ACC112 (cell line): ENCODE measurements at regions not wholly inside any gene's neighbourhood (a gene's known extent, or its start where the extent isn't known, plus 50 kb on each side); places are given as distances from the start of the nearest gene placed in this dataset.
"Not testable (repeated sequence)": the region's sequence is repeated elsewhere in the genome, so short reads cannot be mapped to it uniquely, and the experiment has no call there.

Experiments
- H2AFZ ChIP-seq: fragments of 200-600 bp; sonication (generic); one replicate; pipeline ENCODE4 v1.6.0; 2017; ENCODE audit warnings: antibody characterized with exemption, low read length; ENCODE audit not compliant: unreplicated experiment
- H3K27ac ChIP-seq: fragments of 200-600 bp; sonication (generic); 2 replicates; pipeline ENCODE4 v1.5.1; 2014; ENCODE audit warnings: low read depth, mild to moderate bottlenecking, antibody characterized with exemption, low read length, moderate library complexity
- H3K27me3 ChIP-seq: fragments of 200-600 bp; sonication (generic); 2 replicates; pipeline ENCODE4 v1.6.1; 2014; ENCODE audit warnings: mild to moderate bottlenecking, antibody characterized with exemption, low read length, moderate library complexity, mixed read lengths; ENCODE audit not compliant: insufficient read depth
- H3K36me3 ChIP-seq: fragments of 200-600 bp; sonication (generic); 2 replicates; pipeline ENCODE4 v1.6.1; 2016; ENCODE audit warnings: mild to moderate bottlenecking, antibody characterized with exemption, low read length, moderate library complexity, mixed read lengths; ENCODE audit not compliant: insufficient read depth
- H3K4me1 ChIP-seq: fragments of 200-600 bp; sonication (generic); one replicate; pipeline ENCODE4 v1.6.1; 2016; ENCODE audit warnings: low read length, mixed read lengths; ENCODE audit not compliant: insufficient read depth, unreplicated experiment, control insufficient read depth
- H3K4me3 ChIP-seq: fragments of 200-600 bp; sonication (generic); 2 replicates; pipeline ENCODE4 v1.5.1; 2014; ENCODE audit warnings: mild to moderate bottlenecking, low read depth, low read length
- H3K79me2 ChIP-seq: fragments of 200-600 bp; sonication (generic); one replicate; pipeline ENCODE4 v1.6.0; 2016; ENCODE audit warnings: low read length; ENCODE audit not compliant: control insufficient read depth, unreplicated experiment, insufficient read depth

DNA sequence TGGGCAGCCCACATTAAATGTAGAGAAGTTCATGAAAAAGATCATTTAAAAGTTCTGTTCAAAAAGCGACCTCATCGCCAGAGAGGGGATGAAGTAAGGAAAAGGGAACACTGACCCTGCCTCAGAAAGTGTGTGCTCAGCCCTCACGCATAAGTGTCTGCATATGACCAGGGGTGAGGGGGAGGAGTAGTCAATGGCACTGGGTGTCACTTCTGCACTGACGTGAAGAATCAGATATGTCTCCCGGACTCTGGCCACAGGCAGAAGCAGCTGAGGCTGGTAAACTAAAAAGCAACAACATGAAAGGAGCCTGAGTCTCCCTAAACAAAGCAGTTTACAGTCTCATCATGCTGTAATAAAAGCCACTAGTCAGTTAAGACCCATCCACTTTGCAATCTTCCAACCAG is 168.5 kb downstream of the AVL9 start:
- H3K4me3 ChIP-seq, H3K79me2 ChIP-seq, H2AFZ ChIP-seq, H3K36me3 ChIP-seq, H3K4me1 ChIP-seq, H3K27me3 ChIP-seq, H3K27ac ChIP-seq: not testable (repeated sequence)

DNA sequence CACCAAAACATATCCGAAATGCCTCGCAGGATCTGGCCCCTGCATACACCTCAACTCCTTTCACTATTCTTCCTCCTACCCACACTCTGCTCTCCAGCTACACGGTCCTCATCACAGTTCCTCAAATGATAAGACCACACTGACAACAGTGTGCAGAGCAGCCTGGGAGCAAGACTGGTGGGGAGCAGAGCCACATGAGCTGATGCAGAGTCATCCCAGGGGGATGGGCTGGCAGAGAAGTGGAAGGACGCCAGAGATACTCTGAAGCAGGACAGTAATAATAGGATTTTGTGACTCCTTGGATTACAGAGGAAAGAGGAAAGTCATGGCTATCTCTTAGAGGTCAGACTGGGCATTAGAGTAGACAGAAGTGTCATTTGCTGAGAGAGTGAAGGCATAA is 167.2 kb downstream of the AVL9 start:
- H2AFZ ChIP-seq, H3K4me3 ChIP-seq, H3K27ac ChIP-seq, H3K79me2 ChIP-seq, H3K36me3 ChIP-seq, H3K27me3 ChIP-seq, H3K4me1 ChIP-seq: not testable (repeated sequence)

DNA sequence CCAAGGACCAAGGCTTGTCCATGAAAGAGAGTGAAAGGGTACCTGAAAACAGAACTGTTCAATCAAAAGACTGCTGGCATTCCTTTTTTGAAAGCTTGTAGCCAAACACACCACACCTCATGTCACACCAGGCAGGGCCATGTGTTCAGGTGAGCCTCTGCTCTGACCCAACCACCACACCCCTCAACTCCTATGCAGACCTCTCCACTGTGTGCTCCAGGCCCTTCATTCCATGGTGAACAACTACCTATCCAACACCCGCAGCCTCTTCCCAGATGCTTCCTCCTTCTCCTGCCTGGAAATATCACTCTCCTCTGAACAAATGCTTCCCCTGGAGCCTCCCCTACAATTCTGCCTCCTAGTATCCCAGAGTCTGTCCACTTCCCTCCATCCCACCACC is 166.6 kb downstream of the AVL9 start:
- Histone ChIP-seq H3K4me3 (no peak overlapping the region), H3K27me3 (no peaks in the 10 kb centered on the region), H3K27ac (no peak overlapping the region), H2AFZ (no peak overlapping the region), H3K79me2 (no peaks in the 10 kb centered on the region), H3K36me3 (no peaks in the 10 kb centered on the region), H3K4me1 (peaks cover 3% of the 10 kb centered on the region)

DNA sequence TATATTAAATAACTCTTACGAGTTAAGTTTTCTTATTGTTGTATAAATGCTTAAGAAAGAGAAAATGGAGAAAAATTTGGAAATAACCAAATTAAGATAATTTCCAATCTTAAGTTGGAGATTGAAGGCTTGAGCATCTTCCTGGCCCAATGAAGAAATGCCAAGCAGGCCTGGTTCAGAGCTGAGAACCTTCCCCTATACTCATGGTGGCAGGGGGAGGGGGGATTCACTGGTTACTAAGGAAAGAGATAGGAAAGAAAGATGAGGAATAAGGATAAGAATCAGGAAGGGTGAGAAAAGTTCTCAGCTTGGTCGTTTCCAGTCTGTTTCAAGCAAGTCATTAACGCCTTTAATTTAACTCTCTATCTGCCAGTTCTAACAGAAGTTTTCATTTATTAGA is 166.2 kb downstream of the AVL9 start:
- H3K4me1 ChIP-seq = peaks cover 3% of the 10 kb centered on the region
- H3K27ac ChIP-seq = no peak overlapping the region
- H3K4me3 ChIP-seq = no peak overlapping the region
- no peak overlapping the region for H2AFZ ChIP-seq
- no peaks in the 10 kb centered on the region for H3K27me3 ChIP-seq
- no peaks in the 10 kb centered on the region for H3K36me3 ChIP-seq
- H3K79me2 ChIP-seq = no peaks in the 10 kb centered on the region

DNA sequence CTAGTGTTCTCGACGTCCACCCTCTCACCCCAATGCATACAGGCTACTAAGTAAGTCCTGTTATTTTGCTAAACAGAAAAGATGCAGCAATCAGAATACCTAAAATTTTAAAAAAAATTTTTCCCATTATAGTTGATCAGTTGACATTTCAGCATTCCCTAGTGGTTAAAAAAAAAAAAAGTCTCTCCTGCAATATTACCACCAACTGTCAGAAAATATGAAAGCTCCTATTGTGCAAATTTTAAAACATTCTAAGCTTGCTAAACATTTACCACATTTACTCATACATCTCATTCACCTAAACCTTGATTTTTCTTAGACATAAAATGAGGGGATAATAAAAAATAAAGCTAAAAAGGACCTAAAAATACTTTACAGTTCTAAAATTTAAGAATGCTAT is 165.6 kb downstream of the AVL9 start:
- Histone ChIP-seq H3K36me3 (no peaks in the 10 kb centered on the region), H3K4me1 (peaks cover 3% of the 10 kb centered on the region), H3K27me3 (no peaks in the 10 kb centered on the region), H3K27ac (no peak overlapping the region), H3K79me2 (no peaks in the 10 kb centered on the region), H2AFZ (no peak overlapping the region), H3K4me3 (no peak overlapping the region)

DNA sequence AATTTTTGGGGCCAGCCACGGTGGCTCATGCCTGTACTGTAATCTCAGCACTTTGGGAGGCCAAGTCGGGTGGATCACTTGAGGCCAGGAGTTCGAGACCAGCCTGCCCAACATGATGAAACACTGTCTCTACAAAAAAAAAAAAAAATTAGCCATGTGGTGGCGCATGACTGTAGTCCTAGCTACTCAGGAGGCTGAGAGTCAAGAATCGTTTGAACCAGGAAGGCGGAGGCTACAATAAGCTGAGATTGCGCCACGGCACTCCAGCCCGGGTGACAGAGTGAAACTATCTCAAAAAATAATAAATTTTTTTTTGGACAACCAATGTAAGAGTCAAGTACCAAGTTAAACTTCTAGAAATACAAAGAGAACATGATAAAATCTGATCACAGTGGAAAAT is 164.6 kb downstream of the AVL9 start:
- H3K27ac ChIP-seq = no peak overlapping the region
- H3K4me3 ChIP-seq = no peak overlapping the region
- H3K79me2 ChIP-seq = no peaks in the 10 kb centered on the region
- H3K27me3 ChIP-seq = no peaks in the 10 kb centered on the region
- H2AFZ ChIP-seq = no peak overlapping the region
- H3K4me1 ChIP-seq = peaks cover 3% of the 10 kb centered on the region
- no peaks in the 10 kb centered on the region for H3K36me3 ChIP-seq

DNA sequence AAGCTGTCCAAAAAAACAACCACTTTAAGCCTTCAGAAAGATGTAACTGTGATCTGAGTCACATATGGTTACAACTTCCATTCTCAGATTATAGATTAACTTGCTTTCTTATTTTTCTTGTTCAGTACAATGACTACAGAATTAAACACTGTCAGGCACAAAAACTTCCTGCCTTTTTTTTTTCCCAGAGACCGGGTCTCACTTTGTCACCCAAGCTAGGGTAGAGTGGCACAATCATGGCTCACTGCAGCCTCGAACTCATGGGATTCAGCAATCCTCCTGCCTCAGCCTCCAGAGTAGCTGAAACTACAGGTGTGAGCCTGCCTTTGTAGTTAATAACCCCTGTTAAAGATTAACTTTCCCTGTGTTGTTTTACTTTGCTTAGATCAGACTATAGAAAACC is 163.2 kb downstream of the AVL9 start:
- Histone ChIP-seq H3K4me1 (peaks cover 3% of the 10 kb centered on the region), H3K27me3 (no peaks in the 10 kb centered on the region), H2AFZ (no peak overlapping the region), H3K27ac (no peak overlapping the region), H3K4me3 (no peak overlapping the region), H3K79me2 (no peaks in the 10 kb centered on the region), H3K36me3 (no peaks in the 10 kb centered on the region)

DNA sequence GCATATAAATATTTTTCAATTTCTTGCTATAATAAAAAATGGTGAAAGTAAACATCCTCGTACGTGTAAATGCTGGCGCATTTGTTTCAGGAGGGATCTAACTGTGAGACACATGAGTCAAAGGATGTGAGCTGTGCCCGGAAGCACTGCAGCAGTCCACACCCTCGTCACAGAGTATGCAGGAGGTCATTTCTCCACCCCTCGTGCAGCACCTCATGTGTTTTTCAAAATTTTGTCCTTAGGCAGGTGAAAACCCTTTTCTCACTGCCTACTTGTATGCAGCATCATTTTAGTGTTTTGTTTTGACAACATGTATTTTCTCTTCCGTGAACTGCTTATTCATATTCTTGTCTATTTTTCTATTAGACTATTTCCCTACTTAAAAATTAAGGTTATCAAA is 162.7 kb downstream of the AVL9 start:
- H3K4me1 ChIP-seq = peaks cover 3% of the 10 kb centered on the region
- H3K27me3 ChIP-seq = no peaks in the 10 kb centered on the region
- no peaks in the 10 kb centered on the region for H3K36me3 ChIP-seq
- no peak overlapping the region for H3K27ac ChIP-seq
- no peaks in the 10 kb centered on the region for H3K79me2 ChIP-seq
- no peak overlapping the region for H3K4me3 ChIP-seq
- H2AFZ ChIP-seq = no peak overlapping the region

DNA sequence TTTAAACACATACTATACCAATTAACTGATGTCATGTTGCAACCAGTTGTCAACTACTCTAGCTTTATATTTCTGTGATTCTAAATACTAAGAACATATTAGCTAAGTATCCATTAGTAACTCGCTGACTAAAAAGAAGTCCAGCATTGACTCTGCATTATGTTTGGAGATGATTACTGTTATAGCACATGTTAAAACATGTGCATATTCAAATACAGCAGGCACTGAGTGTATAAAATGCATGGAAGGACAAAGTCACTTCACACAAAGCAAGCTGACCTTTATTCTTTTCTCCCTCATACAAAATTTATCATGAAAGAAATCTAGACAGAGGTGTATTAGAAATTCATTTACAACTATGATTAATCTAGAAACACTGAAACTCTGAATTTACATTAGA is 159.3 kb downstream of the AVL9 start:
- H2AFZ ChIP-seq, H3K36me3 ChIP-seq, H3K27ac ChIP-seq, H3K4me3 ChIP-seq, H3K4me1 ChIP-seq, H3K27me3 ChIP-seq, H3K79me2 ChIP-seq: not testable (repeated sequence)

DNA sequence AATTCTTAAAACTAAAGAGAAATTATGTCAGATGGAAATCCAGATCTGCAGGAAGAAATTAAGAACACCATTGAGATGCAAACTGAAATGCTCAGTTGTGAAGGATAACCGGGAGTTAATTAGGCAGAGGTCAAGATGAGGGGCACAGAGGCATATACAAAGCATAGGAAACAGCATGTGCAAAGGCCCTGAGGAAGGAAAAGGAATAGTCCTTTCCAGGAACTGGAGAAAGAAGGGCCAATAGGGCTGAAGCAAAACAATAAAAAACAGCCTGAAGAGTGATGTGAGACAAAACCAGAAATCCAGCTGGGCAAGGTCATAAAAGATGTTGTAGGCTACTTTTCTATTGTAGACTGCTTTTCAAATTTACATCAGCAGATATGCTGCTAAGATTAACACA is 155.1 kb downstream of the AVL9 start:
- not testable (repeated sequence) for H3K27ac ChIP-seq, H2AFZ ChIP-seq, H3K36me3 ChIP-seq, H3K27me3 ChIP-seq, H3K79me2 ChIP-seq, H3K4me3 ChIP-seq, H3K4me1 ChIP-seq

DNA sequence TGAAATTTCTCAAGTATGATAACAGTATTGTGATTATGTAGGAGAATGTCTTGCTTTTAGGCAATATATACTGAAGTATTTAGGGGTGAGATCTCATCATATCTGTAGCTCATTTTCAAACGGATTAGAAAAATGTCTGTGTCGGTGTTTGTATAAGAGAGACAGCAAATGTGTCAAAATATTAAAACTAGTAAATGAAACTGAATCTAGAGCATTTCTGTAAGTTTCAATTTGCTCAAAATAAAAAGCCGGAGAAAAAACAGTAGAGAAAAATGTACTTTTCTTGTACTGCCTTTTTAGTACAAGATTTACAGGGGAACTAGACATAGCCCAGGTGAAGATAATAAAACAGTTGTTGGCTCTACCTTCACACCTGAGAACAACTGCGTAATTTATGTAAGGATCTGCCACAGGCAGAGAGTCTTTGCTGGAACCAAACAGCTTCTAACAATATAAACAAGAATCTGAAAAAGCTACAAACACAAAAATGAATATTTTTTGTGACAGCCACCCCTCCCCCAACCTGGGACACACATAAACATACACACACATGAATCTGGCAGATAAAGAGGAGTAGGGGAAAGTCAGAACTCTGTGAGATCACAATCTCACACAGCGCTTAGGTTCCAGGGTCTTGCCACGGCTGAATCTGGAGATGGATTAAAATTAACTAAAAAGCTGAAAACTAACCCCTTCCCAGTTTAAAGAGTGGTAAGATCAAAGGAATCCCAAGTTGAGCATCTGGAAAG is 153.3 kb downstream of the AVL9 start:
- Histone ChIP-seq H3K4me3 (no peak overlapping the region), H3K36me3 (no peaks in the 10 kb centered on the region), H3K4me1 (no peaks in the 10 kb centered on the region), H3K79me2 (no peaks in the 10 kb centered on the region), H3K27me3 (no peaks in the 10 kb centered on the region), H3K27ac (no peak overlapping the region), H2AFZ (no peak overlapping the region)
